ENCODE measurements at regions not wholly inside any gene's neighbourhood (a gene's known extent, or its start where the extent isn't known, plus 50 kb on each side); places are given as distances from the start of the nearest gene placed in this dataset.

- Histone ChIP-seq H3K4me1 (no peaks in the 10 kb centered on the region), H3K4me3 (replicated peaks in 1 of 3) (no peak overlapping the region), H3K27me3 (no peaks in the 10 kb centered on the region), H3K27ac (no peak overlapping the region), H3K36me3 (no peaks in the 10 kb centered on the region), H3K9me3 (no peaks in the 10 kb centered on the region)
- no peak for TF ChIP-seq POLR2A (IDR thresholded peaks at IDR 0.05)
- no peak for TF ChIP-seq CTCF (IDR thresholded peaks at IDR 0.05)
- intact Hi-C loops (cut with DNase I) = no loop called here
- DNase-seq = no peak
Measured at GRCh38 chr15:100809151-100809550, 70.5 kb upstream of the ALDH1A3 start.

- Histone ChIP-seq H3K4me1 (no peaks in the 10 kb centered on the region), H3K27ac (no peak overlapping the region), H3K4me3 (replicated peaks in 1 of 3) (no peak overlapping the region), H3K27me3 (no peaks in the 10 kb centered on the region), H3K36me3 (no peaks in the 10 kb centered on the region), H3K9me3 (no peaks in the 10 kb centered on the region)
- no peak for DNase-seq
- WGBS, 2 donors = 93 to 96% methylated on average over 3 of the region's 3 CpGs
- intact Hi-C loops (cut with DNase I) = no loop called here
- TF ChIP-seq CTCF (IDR thresholded peaks at IDR 0.05) (no peak), POLR2A (IDR thresholded peaks at IDR 0.05) (no peak)
Measured at GRCh38 chr15:100809587-100809986, 70.0 kb upstream of the ALDH1A3 start.

DNA sequence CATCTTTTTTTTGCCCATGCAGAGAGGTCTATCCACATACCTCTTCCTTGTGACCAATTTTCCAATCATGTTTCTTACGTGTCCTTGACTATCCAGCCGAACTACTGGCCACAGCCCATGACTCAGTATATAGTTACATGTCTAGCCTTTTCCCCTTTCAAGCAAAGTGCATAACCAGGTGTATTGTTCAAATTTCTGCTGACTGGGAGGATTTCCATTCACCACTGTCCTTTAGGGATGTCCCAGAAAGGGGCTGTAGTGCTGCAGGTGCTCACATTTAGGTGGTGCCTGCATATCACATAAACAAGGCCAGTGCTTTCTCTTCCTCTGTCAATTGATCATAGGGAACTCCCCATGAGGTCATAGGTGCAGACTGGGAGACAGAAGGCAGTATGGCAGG is 69.4 kb upstream of the ALDH1A3 start:
- Histone ChIP-seq H3K4me3 (replicated peaks in 1 of 3) (no peak overlapping the region), H3K36me3 (no peaks in the 10 kb centered on the region), H3K9me3 (no peaks in the 10 kb centered on the region), H3K27ac (no peak overlapping the region), H3K4me1 (no peaks in the 10 kb centered on the region), H3K27me3 (no peaks in the 10 kb centered on the region)
- TF ChIP-seq POLR2A (IDR thresholded peaks at IDR 0.05) (no peak), CTCF (IDR thresholded peaks at IDR 0.05) (no peak)
- intact Hi-C loops (cut with DNase I) = no loop called here
- no peak for DNase-seq
- WGBS, 2 donors = 93 to 97% methylated on average over 2 of the region's 2 CpGs

DNA sequence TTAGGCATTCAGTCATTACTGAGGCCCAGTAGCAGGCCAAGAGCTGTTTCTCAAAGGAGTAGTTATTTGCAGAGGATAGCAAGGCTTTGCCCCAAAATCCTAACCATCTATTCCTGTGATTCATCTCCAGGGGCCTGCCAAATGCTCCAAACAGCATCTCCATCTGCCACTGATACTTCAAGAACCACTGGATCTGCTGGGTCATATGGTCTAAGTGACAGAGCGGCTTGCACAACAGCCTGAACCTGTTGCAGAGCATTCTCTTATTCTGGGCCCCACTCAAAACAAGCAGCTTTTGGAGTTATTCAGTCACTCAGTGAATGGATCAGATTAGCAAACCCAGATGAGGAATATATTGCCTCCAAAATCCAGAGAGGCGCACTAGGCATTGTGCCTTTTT is 68.8 kb upstream of the ALDH1A3 start:
- Histone ChIP-seq H3K4me1 (no peaks in the 10 kb centered on the region), H3K27ac (no peak overlapping the region), H3K36me3 (no peaks in the 10 kb centered on the region), H3K27me3 (no peaks in the 10 kb centered on the region), H3K9me3 (no peaks in the 10 kb centered on the region), H3K4me3 (replicated peaks in 1 of 3) (no peak overlapping the region)
- no peak for DNase-seq
- TF ChIP-seq POLR2A (IDR thresholded peaks at IDR 0.05) (no peak), CTCF (IDR thresholded peaks at IDR 0.05) (no peak)
- 96 to 100% methylated on average over 2 of the region's 2 CpGs for WGBS, 2 donors
- intact Hi-C loops (cut with DNase I) = no loop called here

- DNase-seq = no peak
- intact Hi-C loops (cut with DNase I) = no loop called here
- no peaks in the 10 kb centered on the region for H3K27me3 ChIP-seq
- no peak for TF ChIP-seq POLR2A (IDR thresholded peaks at IDR 0.05)
- TF ChIP-seq CTCF (IDR thresholded peaks at IDR 0.05) = no peak
- no peaks in the 10 kb centered on the region for H3K4me1 ChIP-seq
- no peak overlapping the region for H3K27ac ChIP-seq
- no peaks in the 10 kb centered on the region for H3K36me3 ChIP-seq
- no peaks in the 10 kb centered on the region for H3K9me3 ChIP-seq
- 83 to 92% methylated on average over 2 of the region's 2 CpGs for WGBS, 2 donors
- no peak overlapping the region for H3K4me3 ChIP-seq (replicated peaks in 1 of 3)
Measured at GRCh38 chr15:100812802-100813201, 66.8 kb upstream of the ALDH1A3 start.

Measured in thyroid gland (tissue), 4 donors.